SW480 (cell line): ENCODE measurements at regions not wholly inside any gene's neighbourhood (a gene's known extent, or its start where the extent isn't known, plus 50 kb on each side); places are given as distances from the start of the nearest gene placed in this dataset.
A peak's percentile ranks its signal among the peaks of the same experiment; 100 is the strongest.

Experiments
- DNase-seq: peaks from one replicate; pipeline ENCODE4 v3.0.0-alpha.2; 2016; ENCODE audit warnings: low spot score

- DNase-seq, result no peak
Observed at GRCh38 chr6:137353842-137354397, 134.7 kb upstream of the IFNGR1 start.

- DNase-seq, result no peak
Observed at GRCh38 chr6:137353346-137353745, 134.2 kb upstream of the IFNGR1 start.

- DNase-seq, result no peak
Observed at GRCh38 chr6:137352859-137353258, 133.7 kb upstream of the IFNGR1 start.

GRCh38 chr6:137351890-137352289 lies 132.7 kb upstream of the IFNGR1 start:
- no peak for DNase-seq

GRCh38 chr6:137350857-137351256 lies 131.7 kb upstream of the IFNGR1 start:
- no peak for DNase-seq

- no peak for DNase-seq
Observed at GRCh38 chr6:137349856-137350830, 131.0 kb upstream of the IFNGR1 start.

GRCh38 chr6:137348777-137349176 lies 129.6 kb upstream of the IFNGR1 start:
- no peak for DNase-seq

GRCh38 chr6:137343241-137343640 lies 124.1 kb upstream of the IFNGR1 start:
- no peak for DNase-seq

- no peak for DNase-seq
Observed at GRCh38 chr6:137342607-137343190, 123.5 kb upstream of the IFNGR1 start.

GRCh38 chr6:137341681-137342195 lies 122.6 kb upstream of the IFNGR1 start:
- peak; percentile 9 for DNase-seq

- no peak for DNase-seq
Observed at GRCh38 chr6:137339929-137340559, 120.9 kb upstream of the IFNGR1 start.

GRCh38 chr6:137334884-137335283 lies 115.7 kb upstream of the IFNGR1 start:
- no peak for DNase-seq

GRCh38 chr6:137334094-137334493 lies 114.9 kb upstream of the IFNGR1 start:
- DNase-seq, result no peak

GRCh38 chr6:137332637-137333280 lies 113.6 kb upstream of the IFNGR1 start:
- no peak for DNase-seq

GRCh38 chr6:137323860-137324259 lies 104.7 kb upstream of the IFNGR1 start:
- no peak for DNase-seq

GRCh38 chr6:137320271-137320670 lies 101.1 kb upstream of the IFNGR1 start:
- no peak for DNase-seq

- no peak for DNase-seq
Observed at GRCh38 chr6:137316626-137317025, 97.4 kb upstream of the IFNGR1 start.

- no peak for DNase-seq
Observed at GRCh38 chr6:137315081-137315480, 95.9 kb upstream of the IFNGR1 start.

- peak; percentile 62 for DNase-seq
Observed at GRCh38 chr6:137313928-137314855, 95.0 kb upstream of the IFNGR1 start.

GRCh38 chr6:137313211-137313610 lies 94.0 kb upstream of the IFNGR1 start:
- no peak for DNase-seq

GRCh38 chr6:137311940-137312339 lies 92.8 kb upstream of the IFNGR1 start:
- DNase-seq, result no peak
